Thyroid gland (tissue), 4 donors: ENCODE measurements at regions not wholly inside any gene's neighbourhood (a gene's known extent, or its start where the extent isn't known, plus 50 kb on each side); places are given as distances from the start of the nearest gene placed in this dataset.

Source experiments
- CTCF ChIP-seq, 6 experiments: fragments of 200-600 bp in 3 of 6; fragments of 450-650 bp in 3 of 6; sonication (generic) in 3 of 6; IDR thresholded peaks; one replicate each; pipeline ENCODE4 v1.5.1; 2016 to 2019; ENCODE audit warnings: antibody characterized with exemption in 6 of 6, mild to moderate bottlenecking in 2 of 6, inconsistent platforms in 1 of 6, moderate library complexity in 1 of 6
- POLR2A ChIP-seq, 2 donors: fragments of 450-650 bp; IDR thresholded peaks; one replicate each; pipeline ENCODE4 v1.6.1; 2017; ENCODE audit warnings: antibody characterized with exemption in 2 of 2, mild to moderate bottlenecking in 2 of 2, moderate library complexity in 1 of 2

GRCh38 chr9:8229226-8229625 is 429.6 kb upstream of the DMAC1 start:
- no peak for TF ChIP-seq CTCF (IDR thresholded peaks at IDR 0.05)
- TF ChIP-seq POLR2A (IDR thresholded peaks at IDR 0.05) = no peak
